ENCODE measurements at regions not wholly inside any gene's neighbourhood (a gene's known extent, or its start where the extent isn't known, plus 50 kb on each side); places are given as distances from the start of the nearest gene placed in this dataset.

DNA sequence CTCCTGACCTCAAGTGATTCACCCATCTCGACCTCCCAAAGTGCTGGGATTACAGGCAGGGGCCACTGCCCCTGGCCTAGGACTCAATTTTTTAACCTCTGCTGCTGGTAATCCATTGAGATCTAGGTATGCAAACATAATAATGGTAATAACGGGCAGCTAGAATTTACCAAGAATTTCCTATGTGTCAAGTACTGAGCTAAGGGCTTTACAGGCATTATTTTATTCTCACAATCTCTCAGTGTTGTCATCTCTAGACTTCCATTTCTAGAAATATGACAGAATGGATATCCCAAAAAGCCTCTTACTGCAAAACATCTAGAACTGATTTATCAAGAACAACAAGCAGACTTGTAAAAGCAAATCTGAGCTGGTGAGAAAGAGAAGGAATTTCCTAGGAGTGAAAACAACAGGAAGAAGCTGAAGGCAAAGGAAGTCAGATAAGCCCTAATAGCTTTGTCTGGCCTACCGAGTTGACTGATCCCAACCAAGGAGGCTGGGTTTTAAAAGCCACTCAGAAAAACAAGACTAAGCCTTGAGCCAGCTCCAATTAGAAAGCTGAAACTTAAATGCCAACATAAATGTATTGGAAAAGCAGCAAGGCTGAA lies 70.6 kb downstream of the CCDC71L start:
- no peak for TF ChIP-seq CTCF (conservative IDR thresholded peaks at IDR 0.05; ENCODE audit: low read depth, low read length)
- no peak for TF ChIP-seq EZH2 (IDR thresholded peaks at IDR 0.05; ENCODE audit: borderline replicate concordance, low read depth, low read length, poor library complexity, severe bottlenecking)

Measured in A673 (cell line).